NCI-H748 (cell line): ENCODE measurements at regions not wholly inside any gene's neighbourhood (a gene's known extent, or its start where the extent isn't known, plus 50 kb on each side); places are given as distances from the start of the nearest gene placed in this dataset.

Experiments used
- DNase-seq: peaks from one replicate; lab custom pipeline; 2025; ENCODE audit not compliant: unreplicated experiment; lab: John Stamatoyannopoulos, UW

DNA sequence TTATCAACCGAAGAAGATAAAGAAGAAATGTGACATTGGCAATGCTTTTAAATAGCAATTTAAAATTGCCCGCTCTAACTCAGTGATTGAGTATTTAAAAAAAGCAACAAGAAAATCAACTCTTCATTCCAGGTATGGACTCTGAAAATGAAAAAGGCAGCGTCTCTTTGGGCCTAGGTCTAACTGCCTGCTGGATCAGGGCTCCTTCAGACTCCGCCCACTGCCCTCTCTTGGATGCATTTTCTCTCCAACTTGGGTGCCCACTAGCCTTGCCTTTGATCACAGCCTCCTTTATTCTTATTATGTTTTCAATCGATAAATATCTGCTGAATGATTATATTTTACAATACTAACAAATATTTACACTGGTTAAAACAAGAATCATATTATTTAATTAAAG, 268.9 kb downstream of the MRPL39 start:
- no peak for DNase-seq

DNA sequence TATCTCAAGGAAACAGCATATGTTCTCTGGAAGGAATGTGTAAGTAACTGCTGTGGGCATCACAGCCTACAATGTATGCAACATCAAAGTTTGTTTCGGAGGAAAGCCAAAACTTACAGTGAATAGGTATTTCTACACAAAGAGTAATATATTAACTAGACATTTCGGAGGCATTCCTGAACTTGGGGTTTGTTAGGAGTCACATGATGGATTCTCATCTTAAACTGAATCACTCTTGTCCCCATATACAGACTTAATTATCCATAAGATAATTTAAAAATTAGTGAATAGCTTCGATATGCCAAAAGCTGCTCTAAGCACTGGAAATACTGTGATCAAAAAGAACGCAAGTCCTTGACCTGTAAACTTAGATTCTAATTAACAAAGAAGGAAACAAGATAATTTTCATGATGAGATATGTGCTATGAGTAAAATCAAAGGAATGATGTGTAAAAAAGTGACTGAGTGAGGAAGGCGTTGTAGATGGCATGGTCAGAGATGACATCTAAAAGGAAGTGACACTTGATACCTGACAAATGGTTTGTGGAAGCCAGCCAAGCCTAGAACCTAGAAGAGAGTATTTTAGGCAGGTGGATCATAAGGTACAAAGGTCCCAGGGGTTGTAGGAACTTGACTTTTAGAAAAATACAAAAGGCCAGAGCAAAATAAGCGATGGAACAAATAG, 273.1 kb downstream of the MRPL39 start:
- no peak for DNase-seq

DNA sequence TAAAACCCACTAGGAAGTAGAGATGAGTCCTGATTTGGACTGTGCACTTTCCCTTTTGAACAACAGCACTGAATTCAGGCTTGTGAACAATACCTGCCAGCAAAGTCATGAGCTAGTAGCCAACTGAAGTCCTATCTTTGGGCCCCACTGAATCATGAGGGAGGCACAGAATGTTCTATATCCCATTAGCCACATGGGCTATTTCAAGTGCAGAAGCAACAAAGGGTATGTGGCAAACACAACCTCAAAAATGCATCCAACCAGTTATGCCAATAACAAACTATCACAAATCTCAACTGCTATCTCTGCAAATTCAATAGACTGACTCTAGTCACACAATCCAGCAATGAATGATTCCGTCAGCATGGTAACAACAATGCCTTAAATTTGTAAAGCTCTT, 276.0 kb downstream of the MRPL39 start:
- DNase-seq: no peak

DNA sequence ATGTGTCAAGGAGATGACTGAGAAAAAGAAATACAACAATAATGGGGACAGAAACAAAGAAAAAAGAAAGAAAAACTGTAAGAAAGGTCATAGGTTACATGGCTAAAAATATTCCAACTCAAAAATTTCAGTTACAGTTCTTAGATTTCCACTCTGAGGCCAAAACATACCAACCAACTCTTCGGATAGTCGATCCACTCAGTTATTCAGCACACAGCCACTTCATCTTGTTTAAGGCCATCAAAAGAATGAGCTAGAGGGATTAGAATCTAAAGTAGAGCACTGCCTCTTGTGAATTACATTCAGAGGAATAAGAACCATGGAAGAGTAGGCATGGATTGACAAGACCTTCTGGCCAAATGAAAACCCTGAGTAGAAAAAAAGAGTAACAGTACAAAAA, 277.0 kb downstream of the MRPL39 start:
- DNase-seq: no peak

DNA sequence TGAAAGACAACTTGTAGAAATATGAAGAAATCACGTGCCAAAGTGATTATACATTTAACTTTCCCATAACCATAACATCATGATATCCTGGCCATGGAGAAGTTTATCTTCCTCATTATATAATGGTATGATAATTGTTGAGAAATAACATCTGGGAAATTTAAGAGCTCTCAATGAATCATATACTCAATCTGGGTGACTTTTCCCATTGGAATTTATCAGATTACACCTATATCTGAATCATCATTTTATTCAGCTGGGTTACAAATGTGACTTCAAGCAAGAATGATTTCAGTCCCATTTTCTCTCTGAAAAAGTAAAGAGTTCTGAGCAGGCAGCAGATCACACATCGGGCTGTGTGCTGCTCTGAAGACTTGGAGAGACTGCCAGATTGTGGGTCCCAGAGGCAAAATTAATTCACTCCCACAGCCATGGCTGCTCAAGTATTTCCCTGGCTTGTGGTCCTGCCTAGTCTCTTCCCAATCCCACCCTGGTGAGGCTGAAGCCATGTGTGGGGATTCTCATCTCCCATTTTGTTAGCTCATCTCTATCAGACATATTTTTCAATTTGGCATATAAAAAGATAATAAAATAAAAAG, 278.0 kb downstream of the MRPL39 start:
- DNase-seq: no peak

DNA sequence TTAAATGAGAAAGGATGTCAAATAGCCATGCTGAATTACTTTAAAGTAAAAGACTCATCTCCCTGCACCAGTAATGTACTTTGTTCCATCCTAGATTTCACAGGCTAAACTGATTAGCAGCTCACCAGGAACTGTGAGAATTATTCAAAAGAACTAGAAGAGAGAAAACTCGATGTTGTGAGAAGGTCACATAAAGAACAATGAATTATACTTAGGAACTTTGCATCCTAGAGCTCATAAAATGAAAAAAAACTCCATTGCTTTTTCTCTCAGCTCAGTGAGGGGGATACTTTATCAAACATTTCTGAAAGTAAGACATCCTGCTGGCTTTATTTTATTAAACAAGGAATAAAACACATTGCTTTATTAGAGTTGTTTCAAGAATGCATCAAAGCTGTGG, 278.5 kb downstream of the MRPL39 start:
- no peak for DNase-seq

DNA sequence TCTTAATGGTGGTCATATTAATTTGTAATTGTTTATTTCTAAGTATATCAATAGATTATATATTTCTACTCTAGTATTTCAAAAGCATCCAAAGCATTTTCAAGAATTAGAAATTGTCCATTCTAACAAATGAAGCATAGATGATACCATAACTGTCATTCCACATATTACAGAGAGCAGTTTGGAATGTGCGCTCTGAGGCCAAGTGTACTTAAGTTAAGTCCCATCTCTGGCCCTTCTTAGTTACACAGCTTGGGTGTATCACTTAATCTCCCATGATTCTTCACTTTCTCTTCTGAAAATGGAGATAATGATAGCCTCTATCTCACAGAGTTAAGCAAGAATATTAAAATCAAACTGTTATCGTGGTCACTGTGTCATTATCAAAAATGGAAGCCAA, 281.1 kb downstream of the MRPL39 start:
- DNase-seq: no peak

DNA sequence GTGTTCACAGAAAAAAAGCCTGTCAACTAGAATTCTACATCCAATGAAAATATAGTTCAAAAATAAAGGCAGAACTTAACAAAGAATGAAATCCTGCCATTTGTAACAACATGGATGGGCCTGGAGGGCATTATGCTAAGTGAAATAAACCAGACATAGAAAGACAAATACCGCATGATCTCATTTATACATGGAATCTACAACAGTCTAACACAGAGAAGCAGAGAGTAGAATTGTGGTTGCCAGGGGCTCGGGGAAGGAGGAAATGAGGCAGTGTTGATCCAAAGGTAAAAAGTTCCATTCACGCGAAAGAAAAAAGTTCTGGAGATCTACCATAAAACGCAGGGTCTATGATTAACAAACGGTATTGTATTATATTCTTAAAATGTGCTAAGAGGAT, 282.6 kb downstream of the MRPL39 start:
- DNase-seq: no peak

DNA sequence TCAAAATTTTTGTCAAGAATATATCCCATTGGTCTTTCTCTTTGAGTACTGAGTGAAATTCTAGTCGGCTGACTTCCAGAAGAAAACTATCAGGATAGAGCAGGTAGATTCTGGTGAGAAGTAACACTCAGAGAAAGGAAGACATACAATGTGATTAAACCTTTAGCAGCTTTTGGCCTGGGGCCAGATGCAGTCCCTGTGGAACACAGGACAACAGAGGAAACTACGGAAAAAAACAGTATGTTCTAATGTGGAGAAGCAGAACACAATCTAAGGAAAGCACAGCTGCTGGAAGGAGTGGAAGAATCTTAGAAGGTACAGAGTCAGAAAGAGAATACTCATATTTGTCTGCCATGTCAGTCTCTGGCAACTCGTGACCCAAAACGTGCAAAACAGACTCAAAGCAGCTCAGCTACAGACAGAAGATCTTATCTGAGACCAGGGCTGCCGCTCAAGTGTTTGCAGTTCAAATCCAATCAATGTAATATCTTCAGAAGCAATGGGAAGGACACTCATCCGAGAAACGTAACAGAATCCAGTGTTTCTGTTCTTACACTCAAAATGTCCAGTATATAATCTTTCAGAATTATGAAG, 283.8 kb downstream of the MRPL39 start:
- peak; percentile 37 for DNase-seq

DNA sequence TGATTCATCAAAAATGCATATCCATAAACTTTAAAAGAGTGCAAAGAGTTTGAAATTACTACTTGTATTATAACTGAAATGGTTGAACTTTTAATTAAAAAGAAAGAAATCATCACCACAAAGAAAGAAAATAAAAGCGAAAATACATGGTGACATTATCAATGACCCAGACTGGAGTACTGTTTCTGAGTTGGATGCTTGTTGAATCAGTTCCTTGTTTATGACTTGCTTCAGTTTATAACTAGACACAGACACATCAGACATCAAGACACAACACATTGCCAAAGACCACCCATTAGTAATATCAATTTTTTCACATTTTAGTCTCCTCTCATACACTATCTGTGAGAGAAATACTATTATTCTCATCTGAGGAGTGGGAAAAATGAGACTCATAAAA, 293.0 kb downstream of the MRPL39 start:
- no peak for DNase-seq

DNA sequence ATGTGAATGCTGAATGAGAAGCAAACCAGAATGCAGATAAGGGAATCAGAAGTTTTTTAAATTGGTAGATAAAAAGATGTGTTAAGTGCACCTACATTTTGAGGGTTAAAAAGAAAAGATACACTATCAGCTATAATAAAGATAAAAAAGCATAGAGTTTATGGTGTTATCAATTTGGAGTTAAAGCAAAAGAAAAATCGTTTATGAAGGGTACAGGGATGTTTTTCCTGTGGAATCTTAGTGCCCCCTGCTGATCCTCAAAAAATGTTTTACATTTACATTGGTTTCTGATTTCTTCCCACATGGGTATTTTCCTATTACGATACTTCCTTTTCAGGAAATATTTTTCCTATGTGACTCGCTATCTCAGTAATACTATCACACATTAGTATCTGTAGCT, 293.5 kb downstream of the MRPL39 start:
- peak; percentile 70 for DNase-seq

DNA sequence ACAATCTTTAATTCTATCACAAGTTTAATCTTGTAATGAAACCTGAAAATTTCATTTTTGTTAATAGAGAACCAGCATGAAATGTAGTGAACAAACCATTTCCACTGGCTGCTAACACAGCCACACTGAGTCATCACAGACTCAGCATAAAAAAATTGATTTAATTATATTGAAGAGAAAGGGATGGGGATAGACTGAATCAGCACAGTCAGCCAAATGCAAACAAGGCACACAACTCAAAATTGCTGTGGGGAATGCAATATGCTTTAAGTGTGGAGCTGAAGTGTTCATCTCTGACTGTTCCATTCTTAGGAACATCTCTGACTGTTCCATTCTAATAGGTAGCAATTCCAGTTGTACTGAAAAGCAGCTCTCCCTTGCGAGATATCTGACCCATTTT, 299.8 kb downstream of the MRPL39 start:
- no peak for DNase-seq

DNA sequence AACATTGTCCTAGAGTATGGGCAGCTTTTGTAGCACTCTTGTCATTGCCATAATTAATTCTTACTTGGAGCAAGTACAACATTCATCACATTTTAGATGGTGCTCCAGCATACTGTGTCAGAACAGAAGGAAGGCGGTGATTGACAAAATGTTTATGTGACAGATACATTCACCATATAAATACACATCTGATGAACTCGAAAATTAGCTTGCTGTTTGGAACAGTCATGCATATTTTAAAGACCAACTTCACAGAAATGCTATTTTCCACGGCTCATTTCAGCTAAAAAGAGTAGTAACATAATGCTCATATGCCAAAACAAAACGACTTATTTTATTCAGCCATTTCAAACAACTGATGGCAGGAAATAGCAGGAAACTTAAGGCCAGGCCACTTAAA, 302.7 kb downstream of the MRPL39 start:
- DNase-seq: no peak

DNA sequence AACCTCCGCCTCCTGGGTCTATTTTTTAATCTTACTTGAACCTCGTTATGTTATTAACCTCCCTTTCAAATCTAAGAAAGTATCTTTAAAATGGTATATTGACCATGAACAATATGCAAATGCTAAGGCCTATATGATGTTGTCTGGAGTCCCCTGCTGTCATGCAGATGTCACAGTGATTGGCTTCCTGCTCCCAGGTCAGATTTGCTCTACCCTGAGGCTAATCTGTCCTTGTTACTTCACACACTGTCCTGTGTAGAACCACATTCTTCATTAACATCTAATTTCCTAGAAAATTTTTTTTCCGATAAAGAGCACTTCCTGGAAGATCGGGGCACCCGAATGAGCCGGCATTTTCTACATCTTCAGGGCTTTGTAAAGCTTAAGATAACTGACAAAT, 306.6 kb downstream of the MRPL39 start:
- no peak for DNase-seq

DNA sequence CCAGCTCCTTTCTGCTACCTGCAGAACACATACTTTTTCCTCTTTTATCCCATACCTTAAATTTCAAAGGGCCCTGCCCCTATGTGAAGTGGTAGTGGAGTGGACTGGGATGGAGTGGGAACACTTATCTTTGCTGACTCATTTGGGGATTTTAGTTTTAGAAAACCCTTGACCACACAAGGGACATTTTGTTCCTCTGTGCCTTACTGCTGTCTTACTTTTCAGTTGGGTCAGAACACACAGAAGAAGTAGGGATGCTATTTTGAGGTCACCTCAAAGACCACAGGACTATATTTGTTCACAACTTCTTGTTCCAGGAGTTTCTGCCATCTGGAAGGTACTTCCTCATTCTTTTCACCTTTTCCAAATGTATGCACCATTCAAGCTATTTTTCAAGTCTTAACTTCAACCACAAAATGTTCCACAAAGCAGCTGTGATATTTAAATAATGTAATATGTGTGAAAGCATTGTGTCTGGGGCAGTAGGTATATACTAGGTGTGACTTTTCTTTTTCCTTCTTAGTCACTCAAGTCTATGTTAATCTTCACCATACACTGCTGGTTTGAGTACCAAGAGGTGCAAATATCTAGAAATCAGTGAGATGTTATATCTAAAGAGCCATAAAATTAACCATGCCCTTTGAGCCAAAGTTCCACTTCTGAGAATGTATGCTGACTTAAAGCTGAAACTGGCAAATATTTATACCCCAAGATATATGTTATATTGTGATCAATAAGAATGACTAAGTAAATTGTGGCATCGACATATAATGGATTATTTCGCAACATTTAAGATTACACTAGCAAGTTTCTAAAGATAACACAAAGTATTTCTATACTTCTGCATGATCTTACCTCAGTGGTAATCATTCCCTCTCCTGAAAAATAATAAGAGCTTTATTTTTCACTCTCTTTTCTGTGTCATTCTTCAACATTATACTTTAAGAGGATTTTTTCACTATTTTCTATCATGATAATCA, 308.5 kb downstream of the MRPL39 start:
- no peak for DNase-seq

DNA sequence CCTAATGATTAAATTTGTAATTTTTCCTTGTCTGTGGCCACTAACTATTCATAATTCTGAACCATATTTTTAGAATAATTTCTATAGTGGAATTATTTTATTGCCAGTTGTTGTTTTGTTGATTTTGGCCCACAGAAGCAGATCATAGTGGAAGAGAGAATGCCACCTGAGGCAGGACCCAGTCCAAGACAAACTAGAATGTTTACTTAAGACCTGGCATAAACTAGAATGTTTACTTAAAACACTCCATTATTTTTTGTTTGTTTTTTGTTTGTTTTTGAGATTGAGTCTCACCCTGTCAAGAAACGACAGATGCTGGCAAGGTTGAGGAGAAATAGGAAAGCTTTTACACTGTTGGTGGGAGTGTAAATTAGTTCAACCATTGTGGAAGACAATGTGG, 310.2 kb downstream of the MRPL39 start:
- peak; percentile 6 for DNase-seq

DNA sequence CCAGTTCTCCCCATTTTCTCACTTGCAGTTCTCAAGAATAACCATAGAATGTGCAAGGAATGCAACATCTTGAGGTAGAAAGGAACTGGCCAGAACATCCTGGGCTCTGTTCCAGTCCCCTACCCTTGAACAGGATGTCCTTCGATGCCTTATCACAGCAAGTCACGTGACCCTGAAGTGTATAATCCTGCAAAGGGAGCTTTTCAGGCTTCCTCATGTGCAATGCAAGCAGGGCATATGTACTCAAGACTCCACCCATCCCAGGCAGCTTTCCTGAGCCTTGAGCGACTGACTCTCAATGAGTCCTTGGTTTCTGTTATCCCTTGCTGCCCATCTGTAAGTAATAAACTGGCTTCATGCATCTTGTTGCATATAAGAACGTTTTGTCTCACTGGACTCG, 311.0 kb downstream of the MRPL39 start:
- DNase-seq: no peak

DNA sequence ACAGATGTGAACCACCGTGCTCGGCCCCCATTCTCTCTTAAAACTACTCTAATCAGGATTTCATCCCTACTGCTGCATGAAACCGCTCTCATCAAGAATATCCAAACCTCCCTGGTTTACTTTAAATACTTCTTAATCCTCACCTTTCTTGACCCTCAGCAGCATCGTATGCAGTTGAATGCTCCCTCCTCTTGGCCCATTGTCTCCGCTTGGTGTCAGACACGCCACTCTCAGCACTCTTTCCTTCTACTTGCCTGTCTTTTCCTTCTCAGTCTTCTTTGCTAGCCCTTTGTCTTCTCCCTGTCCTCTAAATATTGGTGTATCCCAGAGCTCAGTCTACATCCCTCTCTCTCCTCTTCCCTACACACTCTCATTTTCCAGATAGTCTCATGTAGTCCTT, 314.9 kb downstream of the MRPL39 start:
- no peak for DNase-seq

DNA sequence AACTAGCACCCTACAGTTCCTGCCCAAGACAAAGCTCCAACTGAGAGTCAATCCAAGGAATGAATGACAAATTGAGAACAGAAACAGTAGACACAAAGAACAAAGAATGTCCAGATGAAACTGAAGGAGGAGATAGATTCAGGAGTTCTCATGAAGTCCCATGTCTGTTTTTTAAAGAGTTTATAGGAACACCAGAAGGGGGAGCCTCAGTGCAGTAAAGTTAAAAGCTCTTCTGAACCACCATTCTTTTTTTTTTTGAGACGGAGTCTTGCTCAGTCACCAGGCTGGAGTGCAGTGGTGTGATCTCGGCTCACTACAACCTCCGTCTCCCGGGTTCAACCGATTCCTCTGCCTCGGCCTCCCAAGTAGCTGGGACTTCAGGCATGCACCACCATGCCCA, 323.6 kb downstream of the MRPL39 start:
- DNase-seq: peak; percentile 31

DNA sequence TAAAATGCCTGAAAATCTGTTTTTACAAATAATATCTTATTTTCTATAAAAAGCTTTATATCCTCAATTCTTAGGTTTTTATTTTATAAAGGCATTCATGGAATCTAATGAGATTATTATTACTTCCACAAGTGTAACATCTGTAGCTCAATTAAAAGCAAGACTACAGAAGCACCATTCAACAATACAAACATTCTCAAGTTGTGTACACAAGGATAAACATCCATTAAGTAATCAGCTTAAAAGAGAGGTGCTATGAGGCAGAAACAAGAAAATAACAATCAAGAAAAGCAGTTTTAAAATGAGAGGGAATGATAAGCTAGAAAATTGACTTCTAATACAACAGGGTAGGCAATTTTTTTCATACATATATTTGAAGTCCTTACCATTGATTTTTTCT, 326.1 kb downstream of the MRPL39 start:
- peak; percentile 53 for DNase-seq

DNA sequence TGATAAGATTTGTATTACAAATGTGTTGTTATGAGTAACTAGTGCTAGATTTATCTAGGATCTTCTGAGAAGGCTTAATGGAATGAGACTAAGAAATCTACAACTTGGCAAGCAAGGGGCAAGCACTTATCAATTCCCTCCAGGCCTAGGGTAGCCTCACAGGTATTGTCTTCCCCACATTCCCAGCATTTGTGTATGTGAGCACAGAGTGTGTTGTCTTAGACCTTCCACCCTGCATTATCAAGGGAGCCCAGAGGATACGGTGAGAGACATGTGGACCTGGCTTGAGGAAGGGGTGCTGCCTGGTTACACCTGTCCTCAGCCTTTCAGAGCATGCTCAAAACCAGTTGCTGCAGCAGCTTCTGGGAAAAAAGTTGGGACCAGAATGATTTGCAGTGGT, 327.2 kb downstream of the MRPL39 start:
- DNase-seq: no peak

DNA sequence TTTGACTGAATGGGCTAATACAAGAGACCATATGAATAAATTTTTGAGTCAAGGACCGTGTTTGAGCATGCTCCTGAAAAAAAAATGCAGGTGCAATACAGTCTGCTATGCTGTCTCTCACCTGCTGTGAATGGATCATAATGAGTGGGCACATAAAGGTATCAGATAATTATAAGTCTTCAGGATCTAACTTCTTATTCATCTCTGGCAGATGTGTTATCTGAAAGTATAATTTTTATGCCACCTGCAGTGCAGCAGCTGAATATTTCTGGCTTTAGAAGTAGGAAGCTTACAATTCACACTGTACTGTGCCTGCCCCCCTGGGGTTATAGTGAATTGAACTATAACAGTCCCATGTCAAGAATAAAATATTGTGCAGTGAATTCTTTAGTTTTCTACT, 333.3 kb downstream of the MRPL39 start:
- DNase-seq: peak; percentile 95
